HCT116 (cell line): ENCODE measurements at regions not wholly inside any gene's neighbourhood (a gene's known extent, or its start where the extent isn't known, plus 50 kb on each side); places are given as distances from the start of the nearest gene placed in this dataset.

Experiments
- ATAC-seq: fragments of 200-7000 bp; cut with Tn5 transposase; 2 replicates; pipeline ENCODE4 v1.9.1; 2020; ENCODE audit warnings: mild to moderate bottlenecking, moderate library complexity
- BruUV-seq: library from RNA; stranded (reverse); fragments of 400-500 nt; replicated peaks from 2 replicates; lab custom pipeline; 2021; lab: Mats Ljungman, UMichigan
- CTCF ChIA-PET: fragments of 300-600 bp; sonication (Branson Sonifier 250); formaldehyde crosslinking; loops from one replicate; lab custom pipeline; 2021; ENCODE audit warnings: antibody characterized with exemption; lab: Charles Lee
- POLR2A ChIA-PET: fragments of 300-600, 350-600 bp; sonication (Branson Sonifier 250); formaldehyde crosslinking; loops from one replicate; lab custom pipeline; 2021; ENCODE audit warnings: antibody characterized with exemption; lab: Charles Lee
- RAD21 ChIA-PET, 2 experiments: fragments of 300-600 bp; sonication (Branson Sonifier 250); formaldehyde crosslinking; loops; one replicate each; lab custom pipeline; 2023; ENCODE audit warnings: low total read pairs in 2 of 2; ENCODE audit not compliant: uncharacterized antibody in 2 of 2, unreplicated experiment in 2 of 2, low non-redundant PET in 1 of 2; lab: Charles Lee
- DNase-seq: peaks from one replicate; pipeline ENCODE4 v3.0.0-alpha.2; 2010; ENCODE audit warnings: low read depth, low spot score
- H2AFZ ChIP-seq: fragments of 200-600 bp; shearing (Covaris generic), sonication (generic); 2 replicates; pipeline ENCODE4 v1.6.1; 2017; ENCODE audit warnings: low read depth, mixed run types, mixed read lengths, antibody characterized with exemption, low read length; ENCODE audit not compliant: poor library complexity, severe bottlenecking
- H3K27ac ChIP-seq: 2 replicates; pipeline ENCODE4 v1.5.1; 2012; ENCODE audit warnings: low read depth, low read length
- H3K27me3 ChIP-seq: fragments of 200-600 bp; sonication (generic); 2 replicates; pipeline ENCODE4 v1.6.1; 2016; ENCODE audit warnings: mixed run types, low read length, mixed read lengths; ENCODE audit not compliant: insufficient read depth
- H3K36me3 ChIP-seq, 2 experiments: fragments of 200-500 bp in 1 of 2; fragments of 200-600 bp in 1 of 2; sonication (Bioruptor generic) in 1 of 2; sonication (generic) in 1 of 2; 2 replicates each; pipeline versions ENCODE4 v1.5.1 to v1.6.1; 2014 to 2016; ENCODE audit warnings: low read length in 2 of 2, inconsistent platforms in 1 of 2, mixed read lengths in 1 of 2, mixed run types in 1 of 2; ENCODE audit not compliant: insufficient read depth in 2 of 2, control insufficient read depth in 1 of 2
- H3K4me1 ChIP-seq, 2 experiments: fragments of 200-600 bp in 1 of 2; sonication (generic) in 1 of 2; 2 replicates each; pipeline versions ENCODE4 v1.5.1 to v1.6.1; 2012 to 2017; ENCODE audit warnings: low read length in 2 of 2, inconsistent platforms in 1 of 2, mild to moderate bottlenecking in 1 of 2, mixed read lengths in 1 of 2, mixed run types in 1 of 2, moderate library complexity in 1 of 2; ENCODE audit not compliant: insufficient read depth in 2 of 2, control insufficient read depth in 1 of 2
- H3K4me2 ChIP-seq: fragments of 200-600 bp; sonication (generic); 2 replicates; pipeline ENCODE4 v1.6.1; 2017; ENCODE audit warnings: mixed run types, low read length, mixed read lengths
- H3K4me3 ChIP-seq, 2 experiments: fragments of 200-600 bp in 1 of 2; sonication (generic) in 1 of 2; replicated peaks in 1 of 2; 2 replicates each; pipeline ENCODE4 v1.5.1; 2011 to 2016; ENCODE audit warnings: low read length in 2 of 2, control low read depth in 1 of 2, low read depth in 1 of 2, mild to moderate bottlenecking in 1 of 2, mixed read lengths in 1 of 2, mixed run types in 1 of 2
- H3K79me2 ChIP-seq: fragments of 200-600 bp; sonication (generic); 2 replicates; pipeline ENCODE4 v1.6.1; 2017; ENCODE audit warnings: mild to moderate bottlenecking, mixed run types, low read length, moderate library complexity, mixed read lengths; ENCODE audit not compliant: insufficient read depth
- H3K9ac ChIP-seq: fragments of 200-600 bp; sonication (generic); 2 replicates; pipeline ENCODE4 v1.6.1; 2016; ENCODE audit warnings: low read length, mixed read lengths
- H3K9me2 ChIP-seq: fragments of 200-600 bp; sonication (generic), shearing (Covaris generic); 2 replicates; pipeline ENCODE4 v1.6.1; 2017; ENCODE audit warnings: mixed run types, mild to moderate bottlenecking, moderate library complexity; ENCODE audit not compliant: insufficient read depth
- H3K9me3 ChIP-seq, 2 experiments: fragments of 200-500 bp in 1 of 2; fragments of 200-600 bp in 1 of 2; sonication (Bioruptor generic) in 1 of 2; sonication (generic) in 1 of 2; 2 replicates each; pipeline ENCODE4 v1.6.1; 2014 to 2017; ENCODE audit warnings: low read length in 2 of 2, mixed read lengths in 2 of 2, inconsistent platforms in 1 of 2, low read depth in 1 of 2, mild to moderate bottlenecking in 1 of 2, mixed run types in 1 of 2, moderate library complexity in 1 of 2; ENCODE audit not compliant: control insufficient read depth in 1 of 2, insufficient read depth in 1 of 2
- H4K20me1 ChIP-seq: fragments of 200-600 bp; sonication (generic), shearing (Covaris generic); 2 replicates; pipeline ENCODE4 v1.6.1; 2017; ENCODE audit warnings: mixed run types, mild to moderate bottlenecking, moderate library complexity; ENCODE audit not compliant: insufficient read depth
- CBX3 ChIP-seq: IDR thresholded peaks from 2 replicates; pipeline ENCODE4 v1.6.1; 2012; ENCODE audit warnings: low read depth
- CTCF ChIP-seq, 3 experiments: fragments of 200-600 bp in 1 of 3; sonication (generic) in 1 of 3; IDR thresholded peaks in 2 of 3; conservative IDR thresholded peaks in 1 of 3; 2 replicates each; pipeline ENCODE4 v1.5.1; 2012 to 2017; ENCODE audit warnings: low read depth in 2 of 3, low read length in 2 of 3, antibody characterized with exemption in 1 of 3, borderline replicate concordance in 1 of 3, control low read depth in 1 of 3, mild to moderate bottlenecking in 1 of 3, mixed read lengths in 1 of 3, mixed run types in 1 of 3, moderate library complexity in 1 of 3; ENCODE audit not compliant: insufficient read depth in 1 of 3
- EGR1 ChIP-seq: IDR thresholded peaks from 2 replicates; pipeline ENCODE4 v1.6.1; 2012; ENCODE audit warnings: low read depth
- EZH2 ChIP-seq: fragments of 200-600 bp; sonication (generic); IDR thresholded peaks from 2 replicates; pipeline ENCODE4 v1.6.1; 2017; ENCODE audit warnings: antibody characterized with exemption, mixed run types
- FOSL1 ChIP-seq: IDR thresholded peaks from 2 replicates; pipeline ENCODE4 v1.6.1; 2012; ENCODE audit warnings: low read depth
- POLR2A ChIP-seq: IDR thresholded peaks from 2 replicates; pipeline ENCODE4 v1.7.0; 2011; ENCODE audit warnings: borderline replicate concordance; ENCODE audit not compliant: insufficient read depth, insufficient read length; ENCODE audit errors: extremely low read depth
- POLR2AphosphoS5 ChIP-seq: IDR thresholded peaks from 2 replicates; pipeline ENCODE4 v1.6.1; 2011; ENCODE audit warnings: mild to moderate bottlenecking, low read depth, low read length, moderate library complexity
- REST ChIP-seq: IDR thresholded peaks from 2 replicates; pipeline ENCODE4 v1.6.1; 2012; ENCODE audit warnings: low read depth
- SIN3A ChIP-seq: IDR thresholded peaks from 2 replicates; pipeline ENCODE4 v1.6.1; 2012; ENCODE audit warnings: low read depth
- SP1 ChIP-seq: IDR thresholded peaks from 2 replicates; pipeline ENCODE4 v1.6.1; 2012; ENCODE audit warnings: low read depth
- SRF ChIP-seq: IDR thresholded peaks from 2 replicates; pipeline ENCODE4 v1.6.1; 2012; ENCODE audit warnings: low read depth
- TCF7L2 ChIP-seq: IDR thresholded peaks from 2 replicates; pipeline ENCODE4 v1.7.0; 2011; ENCODE audit warnings: borderline replicate concordance, inconsistent platforms; ENCODE audit not compliant: insufficient read depth, insufficient read length; ENCODE audit errors: extremely low read depth
- YY1 ChIP-seq: IDR thresholded peaks from 2 replicates; pipeline ENCODE4 v1.6.1; 2011; ENCODE audit warnings: low read length, low read depth, moderate library complexity, mild to moderate bottlenecking; ENCODE audit not compliant: insufficient replicate concordance; ENCODE audit errors: extremely low read depth
- ZFX ChIP-seq: fragments of 450-650 bp; IDR thresholded peaks from 2 replicates; pipeline ENCODE4 v1.6.1; 2017
- ZNF274 ChIP-seq: fragments of 200-500 bp; sonication (Bioruptor generic); IDR thresholded peaks from 2 replicates; pipeline ENCODE4 v1.6.1; 2014; ENCODE audit warnings: mild to moderate bottlenecking, low read depth, low read length, inconsistent platforms
- intact Hi-C: fragments of 100-400 bp; cut with micrococcal nuclease; formaldehyde crosslinking; loops from 2 replicates; pipeline ENCODE4 v1.10.0; 2022
- TF ChIP-seq, protein P1 (sequence below): IDR thresholded peaks from 2 replicates; pipeline ENCODE4 v1.6.1; 2012

DNA sequence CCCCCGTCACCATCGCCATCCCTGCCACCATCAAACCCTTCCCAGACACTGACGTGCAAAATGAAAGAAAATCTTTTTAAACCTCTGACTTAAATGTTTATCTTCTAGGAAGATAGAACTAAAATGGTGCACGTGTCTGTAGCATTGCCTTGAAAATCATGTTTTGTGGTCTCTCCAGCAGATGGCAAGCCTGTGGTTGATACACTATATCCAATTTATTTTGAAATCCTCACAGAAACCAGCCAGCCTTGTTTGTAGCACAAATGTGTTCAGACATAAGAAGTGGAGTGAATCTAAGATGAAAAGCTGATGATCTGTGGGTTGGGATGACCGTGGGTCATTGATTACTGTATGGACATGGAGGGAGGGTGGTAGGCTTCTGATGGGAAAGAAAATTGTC is 436.2 kb upstream of the SMIM21 start:
- Histone ChIP-seq H3K27me3 (0 out of 2 replicates have a peak, but pooled peaks cover 3% of the 10 kb centered on the region), H3K36me3 (no peaks in the 10 kb centered on the region), H3K9ac (no peak overlapping the region), H4K20me1 (no peaks in the 10 kb centered on the region), H2AFZ (no peak overlapping the region), H3K9me2 (no peaks in the 10 kb centered on the region), H3K4me1 (no peaks in the 10 kb centered on the region), H3K79me2 (no peaks in the 10 kb centered on the region), H3K4me2 (no peak overlapping the region), H3K4me3 (no peak overlapping the region), H3K9me3 (no peaks in the 10 kb centered on the region), H3K27ac (no peak overlapping the region)
- ChIA-PET CTCF (no interaction called here), POLR2A (no interaction called here), RAD21 (no interaction called here)
- intact Hi-C loops, result no loop called here
- ATAC-seq (no peak), DNase-seq (no peak)
- 0 out of 6 replicates have a peak, but pooled peaks of 1 of the 3 experiments have one; percentile 6 for TF ChIP-seq CTCF (IDR thresholded peaks at IDR 0.05 in 2 of 3, conservative IDR thresholded peaks at IDR 0.05 in 1 of 3; ENCODE audit: borderline replicate concordance in 1 of 3, insufficient read depth in 1 of 3, low read depth in 2 of 3, low read length in 2 of 3)
- TF ChIP-seq YY1, result no peak
- no TSS peak for BruUV-seq

GRCh38 chr18:75862458-75862857 is 435.0 kb upstream of the SMIM21 start:
- no peak overlapping the region for H2AFZ ChIP-seq
- H3K27ac ChIP-seq, result no peak overlapping the region
- DNase-seq, result no peak
- ChIA-PET RAD21 (no interaction called here), POLR2A (no interaction called here), CTCF (no interaction called here)
- H3K9me2 ChIP-seq, result no peaks in the 10 kb centered on the region
- no peak overlapping the region for H3K4me2 ChIP-seq
- no peaks in the 10 kb centered on the region for H3K79me2 ChIP-seq
- no peaks in the 10 kb centered on the region for H3K27me3 ChIP-seq
- TF ChIP-seq YY1 (no peak), CBX3 (no peak), EZH2 (no peak), TCF7L2 (no peak), SRF (no peak), POLR2AphosphoS5 (no peak), FOSL1 (no peak), SIN3A (no peak), SP1 (no peak), POLR2A (no peak), ZFX (no peak), ZNF274 (no peak), REST (no peak), EGR1 (no peak)
- TF ChIP-seq, protein P1, sequence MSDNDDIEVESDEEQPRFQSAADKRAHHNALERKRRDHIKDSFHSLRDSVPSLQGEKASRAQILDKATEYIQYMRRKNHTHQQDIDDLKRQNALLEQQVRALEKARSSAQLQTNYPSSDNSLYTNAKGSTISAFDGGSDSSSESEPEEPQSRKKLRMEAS, result no peak
- TF ChIP-seq, all 23 proteins: peak for 0
- BruUV-seq, result no TSS peak
- H3K9ac ChIP-seq, result no peak overlapping the region
- intact Hi-C loops, result no loop called here
- H4K20me1 ChIP-seq, result no peaks in the 10 kb centered on the region
- ATAC-seq, result no peak
- H3K36me3 ChIP-seq, result no peaks in the 10 kb centered on the region
- no peaks in the 10 kb centered on the region for H3K9me3 ChIP-seq
- no peaks in the 10 kb centered on the region for H3K4me1 ChIP-seq
- H3K4me3 ChIP-seq, result no peak overlapping the region
